WTC11 (cell line): ENCODE measurements at regions not wholly inside any gene's neighbourhood (a gene's known extent, or its start where the extent isn't known, plus 50 kb on each side); places are given as distances from the start of the nearest gene placed in this dataset.

ENCODE experiments used
- ATAC-seq: fragments of 200-7000 bp; cut with Tn5 transposase; 2 replicates; pipeline ENCODE4 v1.10.0; 2021; ENCODE audit warnings: mild to moderate bottlenecking, moderate library complexity
- CTCF ChIA-PET: fragments of 300-600 bp; sonication (Branson Sonifier 250); formaldehyde crosslinking; loops from one replicate; lab custom pipeline; 2021; ENCODE audit warnings: antibody characterized with exemption; lab: Charles Lee
- POLR2A ChIA-PET: fragments of 350-600 bp; sonication (Branson Sonifier 250); formaldehyde crosslinking; loops from one replicate; lab custom pipeline; 2021; ENCODE audit warnings: antibody characterized with exemption; lab: Charles Lee
- DNase-seq: peaks from one replicate; pipeline ENCODE4 v3.0.0; 2021; ENCODE audit warnings: low spot score
- H3K27ac Mint-ChIP-seq: 2 replicates; pipeline ENCODE4 v1.8.0; 2021; ENCODE audit warnings: mixed read lengths
- H3K27me3 Mint-ChIP-seq: 2 replicates; pipeline ENCODE4 v1.8.0; 2021; ENCODE audit warnings: low read depth, mild to moderate bottlenecking, moderate library complexity, mixed read lengths
- H3K36me3 Mint-ChIP-seq: 2 replicates; pipeline ENCODE4 v1.8.0; 2021; ENCODE audit warnings: mixed read lengths
- H3K4me1 Mint-ChIP-seq: 2 replicates; pipeline ENCODE4 v1.8.0; 2022; ENCODE audit warnings: mixed read lengths
- H3K4me3 Mint-ChIP-seq: 2 replicates; pipeline ENCODE4 v1.8.0; 2021; ENCODE audit warnings: mild to moderate bottlenecking, moderate library complexity, mixed read lengths
- H3K9me3 Mint-ChIP-seq: 2 replicates; pipeline ENCODE4 v1.8.0; 2021; ENCODE audit warnings: mixed read lengths
- AR ChIP-seq: fragments of 250-450 bp; sonication (Bioruptor Pico); IDR thresholded peaks from 2 replicates; pipeline ENCODE4 v1.9.0; 2021; ENCODE audit warnings: mild to moderate bottlenecking
- ARID4B ChIP-seq: sonication (generic); formaldehyde crosslinking; IDR thresholded peaks from 2 replicates; pipeline ENCODE4 v1.8.0; 2023; ENCODE audit warnings: missing genetic modification reagents, mild to moderate bottlenecking, borderline replicate concordance
- ATF1 ChIP-seq: sonication (generic); formaldehyde crosslinking; IDR thresholded peaks from 2 replicates; pipeline ENCODE4 v1.8.1; 2023; ENCODE audit warnings: mild to moderate bottlenecking, moderate library complexity, missing genetic modification reagents
- ATF2 ChIP-seq: sonication (generic); formaldehyde crosslinking; IDR thresholded peaks from 2 replicates; pipeline ENCODE4 v1.8.1; 2022; ENCODE audit warnings: low read depth, missing genetic modification reagents, borderline replicate concordance
- CREB1 ChIP-seq: sonication (generic); formaldehyde crosslinking; IDR thresholded peaks from 2 replicates; pipeline ENCODE4 v1.8.0; 2023; ENCODE audit warnings: mild to moderate bottlenecking, missing genetic modification reagents
- FOXP1 ChIP-seq: sonication (generic); formaldehyde crosslinking; IDR thresholded peaks from 2 replicates; pipeline ENCODE4 v1.8.0; 2022; ENCODE audit warnings: missing genetic modification reagents, mild to moderate bottlenecking, moderate library complexity, borderline replicate concordance
- JUN ChIP-seq: sonication (generic); formaldehyde crosslinking; IDR thresholded peaks from 2 replicates; pipeline ENCODE4 v1.8.0; 2023; ENCODE audit warnings: mild to moderate bottlenecking, missing genetic modification reagents
- NFYB ChIP-seq: sonication (generic); formaldehyde crosslinking; conservative IDR thresholded peaks from 2 replicates; pipeline ENCODE4 v1.8.0; 2022; ENCODE audit warnings: low read depth, missing genetic modification reagents
- NR1H2 ChIP-seq: sonication (generic); formaldehyde crosslinking; IDR thresholded peaks from 2 replicates; pipeline ENCODE4 v1.9.0; 2021; ENCODE audit warnings: mild to moderate bottlenecking, moderate library complexity, missing genetic modification reagents
- SMAD3 ChIP-seq: sonication (generic); formaldehyde crosslinking; IDR thresholded peaks from 2 replicates; pipeline ENCODE4 v1.8.0; 2022; ENCODE audit warnings: missing genetic modification reagents, mild to moderate bottlenecking, borderline replicate concordance
- TCF7 ChIP-seq: sonication (generic); formaldehyde crosslinking; IDR thresholded peaks from 2 replicates; pipeline ENCODE4 v1.8.0; 2022; ENCODE audit warnings: mild to moderate bottlenecking, low read depth, missing genetic modification reagents, moderate library complexity
- TEAD4 ChIP-seq: sonication (generic); formaldehyde crosslinking; IDR thresholded peaks from 2 replicates; pipeline ENCODE4 v1.8.0; 2022; ENCODE audit warnings: mild to moderate bottlenecking, missing genetic modification reagents
- TP53 ChIP-seq: sonication (generic); formaldehyde crosslinking; IDR thresholded peaks from 2 replicates; pipeline ENCODE4 v1.8.1; 2023; ENCODE audit warnings: mild to moderate bottlenecking, missing genetic modification reagents
- ZBTB21 ChIP-seq: sonication (generic); formaldehyde crosslinking; IDR thresholded peaks from 2 replicates; pipeline ENCODE4 v1.8.1; 2023; ENCODE audit warnings: mild to moderate bottlenecking, missing genetic modification reagents, borderline replicate concordance
- ZNF219 ChIP-seq: sonication (generic); formaldehyde crosslinking; IDR thresholded peaks from 2 replicates; pipeline ENCODE4 v1.8.0; 2023; ENCODE audit warnings: missing genetic modification reagents, mild to moderate bottlenecking, borderline replicate concordance
- ZNF263 ChIP-seq: sonication (generic); formaldehyde crosslinking; IDR thresholded peaks from 2 replicates; pipeline ENCODE4 v1.8.1; 2022; ENCODE audit warnings: low read depth, mild to moderate bottlenecking, moderate library complexity, missing genetic modification reagents
- ZNF396 ChIP-seq: fragments of 250-450 bp; sonication (Bioruptor Pico); IDR thresholded peaks from 2 replicates; pipeline ENCODE4 v1.8.0; 2021; ENCODE audit warnings: mild to moderate bottlenecking, moderate library complexity, borderline replicate concordance
- ZNF416 ChIP-seq: fragments of 250-450 bp; sonication (Bioruptor Pico); IDR thresholded peaks from 2 replicates; pipeline ENCODE4 v1.9.0; 2021; ENCODE audit warnings: mild to moderate bottlenecking, inconsistent platforms
- ZNF423 ChIP-seq: fragments of 250-450 bp; sonication (Bioruptor Pico); IDR thresholded peaks from 2 replicates; pipeline ENCODE4 v2.1.2; 2022; ENCODE audit warnings: mild to moderate bottlenecking, moderate library complexity
- ZNF512 ChIP-seq: sonication (generic); formaldehyde crosslinking; IDR thresholded peaks from 2 replicates; pipeline ENCODE4 v1.8.1; 2022; ENCODE audit warnings: missing genetic modification reagents, borderline replicate concordance
- ZNF671 ChIP-seq: fragments of 250-450 bp; sonication (Bioruptor Pico); IDR thresholded peaks from 2 replicates; pipeline ENCODE4 v1.8.0; 2021; ENCODE audit warnings: mild to moderate bottlenecking
- TF ChIP-seq, protein P1 (sequence below): sonication (generic); formaldehyde crosslinking; IDR thresholded peaks from 2 replicates; pipeline ENCODE4 v1.8.1; 2022; ENCODE audit warnings: mild to moderate bottlenecking, moderate library complexity, missing genetic modification reagents
- TF ChIP-seq, protein P2 (sequence below): sonication (generic); formaldehyde crosslinking; conservative IDR thresholded peaks from 2 replicates; pipeline ENCODE4 v1.8.1; 2023; ENCODE audit warnings: mild to moderate bottlenecking, low read depth, missing genetic modification reagents, moderate library complexity

DNA sequence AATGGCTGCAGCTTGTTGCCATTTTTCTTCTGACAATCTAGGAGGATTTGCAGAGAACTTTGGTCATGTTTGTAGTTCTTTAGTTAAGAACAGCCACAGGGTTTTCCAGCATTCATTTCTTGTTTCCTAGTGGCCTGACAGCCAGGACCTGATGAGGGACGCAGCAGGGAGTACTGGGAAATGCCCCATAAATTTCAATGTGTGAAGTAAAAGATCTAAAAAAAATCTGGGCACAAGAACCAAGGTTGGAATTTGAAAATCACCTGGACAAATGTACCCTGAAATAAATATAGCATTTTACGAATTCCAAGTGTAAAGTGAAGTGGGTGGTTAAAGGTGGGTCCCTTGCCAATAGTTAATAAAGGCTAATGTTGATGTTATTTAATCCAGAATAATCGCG lies 195.0 kb downstream of the ZIC1 start:
- Mint-ChIP-seq H3K4me1 (no peaks in the 10 kb centered on the region), H3K27ac (no peak overlapping the region), H3K36me3 (peaks cover 8% of the 10 kb centered on the region; the same call in 1 of the 2 replicates)
- TF ChIP-seq TCF7 (CRISPR knock-in tag): no peak
- no peak for TF ChIP-seq ARID4B (CRISPR knock-in tag)
- TF ChIP-seq NFYB (CRISPR knock-in tag): no peak
- TF ChIP-seq TP53 (CRISPR knock-in tag): no peak
- no peak for TF ChIP-seq ZNF263 (CRISPR knock-in tag)
- TF ChIP-seq AR (CRISPR knock-in tag): no peak
- TF ChIP-seq, protein P1, sequence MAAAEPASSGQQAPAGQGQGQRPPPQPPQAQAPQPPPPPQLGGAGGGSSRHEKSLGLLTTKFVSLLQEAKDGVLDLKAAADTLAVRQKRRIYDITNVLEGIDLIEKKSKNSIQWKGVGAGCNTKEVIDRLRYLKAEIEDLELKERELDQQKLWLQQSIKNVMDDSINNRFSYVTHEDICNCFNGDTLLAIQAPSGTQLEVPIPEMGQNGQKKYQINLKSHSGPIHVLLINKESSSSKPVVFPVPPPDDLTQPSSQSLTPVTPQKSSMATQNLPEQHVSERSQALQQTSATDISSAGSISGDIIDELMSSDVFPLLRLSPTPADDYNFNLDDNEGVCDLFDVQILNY (CRISPR knock-in tag): no peak
- TF ChIP-seq TEAD4 (CRISPR knock-in tag): no peak
- no peak for TF ChIP-seq CREB1 (CRISPR knock-in tag)
- no peak for TF ChIP-seq ATF1 (CRISPR knock-in tag)
- no peak for TF ChIP-seq NR1H2 (CRISPR knock-in tag)
- TF ChIP-seq ZNF416: no peak
- no peak for TF ChIP-seq ZNF396 (CRISPR knock-in tag)
- TF ChIP-seq ZNF219: no peak
- no peak for TF ChIP-seq FOXP1 (CRISPR knock-in tag)
- no peak for TF ChIP-seq ZNF671 (CRISPR knock-in tag)
- TF ChIP-seq, all 79 proteins: peak for 0
- H3K9me3 Mint-ChIP-seq: peaks cover 14% of the 10 kb centered on the region; the same call in 1 of the 2 replicates
- ATAC-seq: no peak
- CTCF ChIA-PET: no interaction called here
- H3K4me3 Mint-ChIP-seq: no peak overlapping the region
- DNase-seq: no peak
- POLR2A ChIA-PET: no interaction called here
- H3K27me3 Mint-ChIP-seq: no peaks in the 10 kb centered on the region

GRCh38 chr3:147613725-147614124 lies 204.6 kb downstream of the ZIC1 start:
- no peaks in the 10 kb centered on the region for H3K27me3 Mint-ChIP-seq
- no peak overlapping the region for H3K27ac Mint-ChIP-seq
- POLR2A ChIA-PET: no interaction called here
- CTCF ChIA-PET: no interaction called here
- H3K9me3 Mint-ChIP-seq: no peaks in the 10 kb centered on the region
- peaks cover 18% of the 10 kb centered on the region for H3K4me1 Mint-ChIP-seq
- no peaks in the 10 kb centered on the region for H3K36me3 Mint-ChIP-seq
- no peak overlapping the region for H3K4me3 Mint-ChIP-seq
- ATAC-seq (no peak), DNase-seq (no peak)
- TF ChIP-seq JUN (CRISPR knock-in tag) (no peak), ZBTB21 (CRISPR knock-in tag) (no peak), ZNF512 (CRISPR knock-in tag) (no peak), ATF2 (no peak), ZNF423 (no peak), SMAD3 (CRISPR knock-in tag) (no peak)
- TF ChIP-seq, protein P2, sequence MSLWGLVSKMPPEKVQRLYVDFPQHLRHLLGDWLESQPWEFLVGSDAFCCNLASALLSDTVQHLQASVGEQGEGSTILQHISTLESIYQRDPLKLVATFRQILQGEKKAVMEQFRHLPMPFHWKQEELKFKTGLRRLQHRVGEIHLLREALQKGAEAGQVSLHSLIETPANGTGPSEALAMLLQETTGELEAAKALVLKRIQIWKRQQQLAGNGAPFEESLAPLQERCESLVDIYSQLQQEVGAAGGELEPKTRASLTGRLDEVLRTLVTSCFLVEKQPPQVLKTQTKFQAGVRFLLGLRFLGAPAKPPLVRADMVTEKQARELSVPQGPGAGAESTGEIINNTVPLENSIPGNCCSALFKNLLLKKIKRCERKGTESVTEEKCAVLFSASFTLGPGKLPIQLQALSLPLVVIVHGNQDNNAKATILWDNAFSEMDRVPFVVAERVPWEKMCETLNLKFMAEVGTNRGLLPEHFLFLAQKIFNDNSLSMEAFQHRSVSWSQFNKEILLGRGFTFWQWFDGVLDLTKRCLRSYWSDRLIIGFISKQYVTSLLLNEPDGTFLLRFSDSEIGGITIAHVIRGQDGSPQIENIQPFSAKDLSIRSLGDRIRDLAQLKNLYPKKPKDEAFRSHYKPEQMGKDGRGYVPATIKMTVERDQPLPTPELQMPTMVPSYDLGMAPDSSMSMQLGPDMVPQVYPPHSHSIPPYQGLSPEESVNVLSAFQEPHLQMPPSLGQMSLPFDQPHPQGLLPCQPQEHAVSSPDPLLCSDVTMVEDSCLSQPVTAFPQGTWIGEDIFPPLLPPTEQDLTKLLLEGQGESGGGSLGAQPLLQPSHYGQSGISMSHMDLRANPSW (CRISPR knock-in tag): no peak
